ENCODE measurements at regions not wholly inside any gene's neighbourhood (a gene's known extent, or its start where the extent isn't known, plus 50 kb on each side); places are given as distances from the start of the nearest gene placed in this dataset.

GRCh38 chr6:92181347-92181746 lies 1238.0 kb downstream of the EPHA7 start:
- no peak overlapping the region for H3K4me2 ChIP-seq

GRCh38 chr6:92180090-92180489 lies 1239.3 kb downstream of the EPHA7 start:
- POLR2A ChIA-PET = no interaction called here
- WGBS (ENCODE audit: missing lambda C conversion rate) = 29% methylated on average over 2 of the region's 2 CpGs
- FAIRE-seq = no peak

More at GRCh38 chr6:92181347-92181746, 1238.0 kb downstream of the EPHA7 start:
- ATAC-seq (no peak), FAIRE-seq (no peak), DNase-seq (ENCODE audit: low read depth in 1 of 2, low spot score in 1 of 2) (no peak)
- Histone ChIP-seq H3K27ac (no peak overlapping the region), H3K4me3 (no peak overlapping the region), H3K4me1 (no peaks in the 10 kb centered on the region), H3K9me3 (no peaks in the 10 kb centered on the region)
- 4% methylated on average over 4 of the region's 4 CpGs for WGBS (ENCODE audit: missing lambda C conversion rate)
- POLR2A ChIA-PET = no interaction called here
- CTCF ChIA-PET = no interaction called here
- TF ChIP-seq NR3C1 (IDR thresholded peaks at IDR 0.05) (no peak), HDAC2 (IDR thresholded peaks at IDR 0.05) (no peak), FOXS1 (CRISPR knock-in tag; IDR thresholded peaks at IDR 0.05) (no peak), JUN (IDR thresholded peaks at IDR 0.05) (no peak), RCOR1 (IDR thresholded peaks at IDR 0.05; ENCODE audit: low read depth, low read length) (no peak)

More at GRCh38 chr6:92180090-92180489, 1239.3 kb downstream of the EPHA7 start:
- CTCF ChIA-PET = no interaction called here
- H3K4me2 ChIP-seq = no peak overlapping the region
- no peaks in the 10 kb centered on the region for H3K4me1 ChIP-seq
- ATAC-seq (no peak), DNase-seq (ENCODE audit: low read depth in 1 of 2, low spot score in 1 of 2) (no peak)
- H3K27ac ChIP-seq = no peak overlapping the region
- no peak for TF ChIP-seq ATOH8 (CRISPR knock-in tag; IDR thresholded peaks at IDR 0.05; ENCODE audit: low read depth)
- TF ChIP-seq EHMT2 (IDR thresholded peaks at IDR 0.05; ENCODE audit: low read depth) = no peak
- TF ChIP-seq REST (IDR thresholded peaks at IDR 0.05) = no peak
- no peak for TF ChIP-seq FOSB (CRISPR knock-in tag; IDR thresholded peaks at IDR 0.05)
- no peak for TF ChIP-seq KDM1A (IDR thresholded peaks at IDR 0.05; ENCODE audit: low read depth)
- no peak for TF ChIP-seq HEYL (CRISPR knock-in tag; IDR thresholded peaks at IDR 0.05)
- no peak for TF ChIP-seq ZSCAN20 (CRISPR knock-in tag; IDR thresholded peaks at IDR 0.05)
- no peak for TF ChIP-seq NPAS2 (CRISPR knock-in tag; IDR thresholded peaks at IDR 0.05; ENCODE audit: borderline replicate concordance)
- no peak for TF ChIP-seq HOXB13 (CRISPR knock-in tag; IDR thresholded peaks at IDR 0.05; ENCODE audit: low read depth)
- TF ChIP-seq FOXS1 (CRISPR knock-in tag; IDR thresholded peaks at IDR 0.05) = no peak
- no peak for TF ChIP-seq ZFP36 (IDR thresholded peaks at IDR 0.05; ENCODE audit: borderline replicate concordance, partially characterized antibody)
- TF ChIP-seq MAX (IDR thresholded peaks at IDR 0.05) = no peak
- no peak for TF ChIP-seq RCOR1 (IDR thresholded peaks at IDR 0.05; ENCODE audit: low read depth, low read length)
- TF ChIP-seq SMC3 (IDR thresholded peaks at IDR 0.05) = no peak
- TF ChIP-seq BCL3 (IDR thresholded peaks at IDR 0.05) = no peak
- TF ChIP-seq POLR2A (IDR thresholded peaks at IDR 0.05; ENCODE audit: low read length) = no peak
- TF ChIP-seq EP300 (IDR thresholded peaks at IDR 0.05) = no peak
- no peak for TF ChIP-seq GATA3 (IDR thresholded peaks at IDR 0.05; ENCODE audit: borderline replicate concordance)
- no peak for TF ChIP-seq NR3C1 (IDR thresholded peaks at IDR 0.05)
- TF ChIP-seq HMGXB4 (CRISPR knock-in tag; IDR thresholded peaks at IDR 0.05; ENCODE audit: borderline replicate concordance) = no peak
- H3K4me3 ChIP-seq = no peak overlapping the region
- H3K9me3 ChIP-seq = no peaks in the 10 kb centered on the region
